A673 (cell line): ENCODE measurements at regions not wholly inside any gene's neighbourhood (a gene's known extent, or its start where the extent isn't known, plus 50 kb on each side); places are given as distances from the start of the nearest gene placed in this dataset.
A peak's percentile ranks its signal among the peaks of the same experiment; 100 is the strongest.
"Not testable (repeated sequence)": the region's sequence is repeated elsewhere in the genome, so short reads cannot be mapped to it uniquely, and the experiment has no call there.

Experiments used
- BruUV-seq: library from RNA; stranded (reverse); fragments of 400-500 nt; replicated peaks from 2 replicates; lab custom pipeline; 2021; lab: Mats Ljungman, UMichigan
- CTCF ChIA-PET: fragments of 300-600 bp; sonication (Branson Sonifier 250); formaldehyde crosslinking; loops from one replicate; lab custom pipeline; 2022; ENCODE audit warnings: antibody characterized with exemption; lab: Charles Lee
- POLR2A ChIA-PET: fragments of 300-600 bp; sonication (Branson Sonifier 250); formaldehyde crosslinking; loops from one replicate; lab custom pipeline; 2022; ENCODE audit warnings: antibody characterized with exemption; ENCODE audit not compliant: low non-redundant PET; lab: Charles Lee
- DNase-seq: peaks from one replicate; pipeline ENCODE4 v3.0.0-alpha.2; 2015; ENCODE audit warnings: low spot score
- H3K27ac ChIP-seq: fragments of 200-600 bp; sonication (generic); 2 replicates; pipeline ENCODE4 v1.5.1; 2016; ENCODE audit warnings: mixed run types, low read depth, mild to moderate bottlenecking, mixed read lengths, antibody characterized with exemption, low read length; ENCODE audit not compliant: poor library complexity, severe bottlenecking
- H3K27me3 ChIP-seq: fragments of 200-600 bp; sonication (generic); replicated peaks from 2 replicates; pipeline ENCODE4 v1.6.1; 2017; ENCODE audit warnings: mixed run types, low read depth, mild to moderate bottlenecking, mixed read lengths, antibody characterized with exemption, low read length; ENCODE audit not compliant: insufficient read depth, poor library complexity
- H3K36me3 ChIP-seq: fragments of 200-600 bp; sonication (generic); 2 replicates; pipeline ENCODE4 v1.6.1; 2016; ENCODE audit warnings: mixed run types, mild to moderate bottlenecking, mixed read lengths, antibody characterized with exemption, low read length; ENCODE audit not compliant: insufficient read depth, poor library complexity, severe bottlenecking
- H3K4me1 ChIP-seq: fragments of 200-600 bp; sonication (generic); 2 replicates; pipeline ENCODE4 v1.6.1; 2017; ENCODE audit warnings: mixed run types, mild to moderate bottlenecking, mixed read lengths, antibody characterized with exemption, low read length; ENCODE audit not compliant: insufficient read depth, poor library complexity, severe bottlenecking
- H3K4me3 ChIP-seq: fragments of 200-600 bp; sonication (generic); 2 replicates; pipeline ENCODE4 v1.5.1; 2016; ENCODE audit warnings: low read depth, mixed run types, mild to moderate bottlenecking, mixed read lengths, low read length; ENCODE audit not compliant: poor library complexity, severe bottlenecking
- H3K9me3 ChIP-seq: fragments of 200-600 bp; sonication (generic); 2 replicates; pipeline ENCODE4 v1.6.1; 2016; ENCODE audit warnings: mixed run types, low read depth, mild to moderate bottlenecking, mixed read lengths, antibody characterized with exemption, low read length; ENCODE audit not compliant: poor library complexity, severe bottlenecking
- EZH2 ChIP-seq: fragments of 200-600 bp; sonication (generic); IDR thresholded peaks from 2 replicates; pipeline ENCODE4 v1.6.1; 2017; ENCODE audit warnings: borderline replicate concordance, low read depth, mild to moderate bottlenecking, mixed read lengths, antibody characterized with exemption, low read length; ENCODE audit not compliant: poor library complexity, severe bottlenecking
- intact Hi-C: fragments of 100-400 bp; cut with micrococcal nuclease; formaldehyde crosslinking; loops from one replicate; pipeline ENCODE4 v1.10.0; 2022; ENCODE audit not compliant: unreplicated experiment
- TF ChIP-seq, protein P1 (sequence below): fragments of 300-800, 200-600 bp; sonication (generic); conservative IDR thresholded peaks from 2 replicates; pipeline ENCODE4 v1.5.1; 2017; ENCODE audit warnings: low read depth, mild to moderate bottlenecking, antibody characterized with exemption, low read length, moderate library complexity, mixed read lengths

DNA sequence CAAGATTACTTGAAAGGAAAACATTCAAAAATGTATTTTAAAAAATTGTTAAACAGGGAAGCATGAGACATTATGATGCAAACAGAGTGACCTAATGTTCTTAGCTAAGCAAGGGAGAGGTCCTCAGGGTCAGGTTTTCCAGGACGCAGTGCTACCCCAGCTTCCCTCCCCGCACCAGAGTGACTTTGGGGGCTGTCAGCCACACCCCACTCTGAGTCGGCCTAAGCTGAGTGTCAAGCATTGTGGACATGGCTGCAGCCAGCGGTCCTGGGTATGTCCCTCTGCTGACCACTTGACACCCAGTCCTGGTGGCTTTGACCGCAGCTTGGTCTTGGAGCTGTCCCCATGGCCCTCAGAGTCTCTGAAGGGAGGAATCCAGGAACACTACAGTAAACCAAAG is 54.9 kb upstream of the CD93 start:
- no peaks in the 10 kb centered on the region for H3K27me3 ChIP-seq
- no peak for TF ChIP-seq EZH2
- TF ChIP-seq, protein P1, sequence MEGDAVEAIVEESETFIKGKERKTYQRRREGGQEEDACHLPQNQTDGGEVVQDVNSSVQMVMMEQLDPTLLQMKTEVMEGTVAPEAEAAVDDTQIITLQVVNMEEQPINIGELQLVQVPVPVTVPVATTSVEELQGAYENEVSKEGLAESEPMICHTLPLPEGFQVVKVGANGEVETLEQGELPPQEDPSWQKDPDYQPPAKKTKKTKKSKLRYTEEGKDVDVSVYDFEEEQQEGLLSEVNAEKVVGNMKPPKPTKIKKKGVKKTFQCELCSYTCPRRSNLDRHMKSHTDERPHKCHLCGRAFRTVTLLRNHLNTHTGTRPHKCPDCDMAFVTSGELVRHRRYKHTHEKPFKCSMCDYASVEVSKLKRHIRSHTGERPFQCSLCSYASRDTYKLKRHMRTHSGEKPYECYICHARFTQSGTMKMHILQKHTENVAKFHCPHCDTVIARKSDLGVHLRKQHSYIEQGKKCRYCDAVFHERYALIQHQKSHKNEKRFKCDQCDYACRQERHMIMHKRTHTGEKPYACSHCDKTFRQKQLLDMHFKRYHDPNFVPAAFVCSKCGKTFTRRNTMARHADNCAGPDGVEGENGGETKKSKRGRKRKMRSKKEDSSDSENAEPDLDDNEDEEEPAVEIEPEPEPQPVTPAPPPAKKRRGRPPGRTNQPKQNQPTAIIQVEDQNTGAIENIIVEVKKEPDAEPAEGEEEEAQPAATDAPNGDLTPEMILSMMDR: no peak
- H3K36me3 ChIP-seq: no peaks in the 10 kb centered on the region
- H3K9me3 ChIP-seq: no peaks in the 10 kb centered on the region
- no peak overlapping the region for H3K4me3 ChIP-seq
- ChIA-PET POLR2A (no interaction called here), CTCF (no interaction called here)
- BruUV-seq: no TSS peak
- DNase-seq: no peak
- no peak overlapping the region for H3K27ac ChIP-seq
- H3K4me1 ChIP-seq: peaks cover 8% of the 10 kb centered on the region
- intact Hi-C loops: no loop called here

DNA sequence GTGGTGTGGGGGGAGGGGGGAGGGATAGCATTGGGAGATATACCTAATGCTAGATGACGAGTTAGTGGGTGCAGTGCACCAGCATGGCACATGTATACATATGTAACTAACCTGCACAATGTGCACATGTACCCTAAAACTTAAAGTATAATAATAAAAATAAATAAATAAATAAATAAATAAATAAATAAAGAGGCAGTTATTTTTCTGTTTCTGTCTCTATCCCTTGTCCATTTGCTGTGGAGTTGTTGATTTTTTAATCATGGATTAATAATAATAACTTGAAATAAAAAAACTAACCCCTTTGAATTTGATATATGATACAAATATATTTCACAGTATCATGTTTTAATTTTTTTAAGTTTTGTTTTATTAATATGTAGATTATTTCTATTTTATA is 53.9 kb upstream of the CD93 start:
- H3K4me3 ChIP-seq, intact Hi-C loops, H3K4me1 ChIP-seq, BruUV-seq, H3K9me3 ChIP-seq, H3K27ac ChIP-seq, CTCF ChIA-PET, H3K36me3 ChIP-seq, POLR2A ChIA-PET, DNase-seq, H3K27me3 ChIP-seq: not testable (repeated sequence)

DNA sequence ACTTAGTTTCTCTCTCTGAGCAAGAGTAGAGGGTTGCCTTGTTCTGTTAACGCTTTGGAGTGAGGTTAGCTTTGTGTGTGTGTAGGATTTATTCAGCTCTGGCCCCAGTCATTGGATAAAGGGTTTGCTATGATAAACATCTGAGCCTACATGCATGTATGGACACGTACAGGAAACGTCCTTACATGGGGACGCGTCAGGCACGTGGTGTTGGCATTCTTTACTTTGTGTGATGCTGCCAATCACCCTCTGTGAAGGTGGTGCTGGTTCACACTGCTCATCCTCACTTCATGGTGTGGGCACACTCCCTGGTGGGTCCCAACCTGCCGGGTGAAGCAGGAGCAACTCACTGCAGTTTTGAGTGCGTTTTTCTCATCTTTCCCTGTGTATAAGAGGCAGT is 53.4 kb upstream of the CD93 start:
- Histone ChIP-seq H3K4me3 (no peak overlapping the region), H3K4me1 (peaks cover 8% of the 10 kb centered on the region), H3K27me3 (no peaks in the 10 kb centered on the region), H3K9me3 (no peaks in the 10 kb centered on the region), H3K36me3 (no peaks in the 10 kb centered on the region), H3K27ac (no peak overlapping the region)
- intact Hi-C loops: no loop called here
- CTCF ChIA-PET: no interaction called here
- DNase-seq: peak; percentile 14
- POLR2A ChIA-PET: no interaction called here
- TF ChIP-seq, protein P1: no peak
- TF ChIP-seq EZH2: no peak
- BruUV-seq: no TSS peak

DNA sequence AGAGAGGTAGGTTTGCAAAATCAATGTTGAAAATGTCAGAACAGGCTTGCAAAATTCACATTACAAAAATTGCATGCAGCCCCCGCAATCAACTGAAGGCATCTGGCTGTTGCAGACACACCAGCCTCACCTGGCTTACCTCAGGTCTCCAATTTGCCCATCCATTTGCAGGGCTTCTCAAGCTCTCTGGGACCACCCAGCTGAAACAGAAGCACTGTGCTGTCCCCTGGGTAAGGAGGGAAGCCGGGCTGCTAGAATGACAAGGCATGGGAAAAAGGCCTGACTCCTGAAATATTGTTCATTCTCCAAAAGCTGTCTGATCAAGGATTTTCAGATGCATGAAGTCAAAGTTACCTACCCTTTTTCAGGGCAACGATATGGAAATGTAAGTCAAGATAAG is 52.6 kb upstream of the CD93 start:
- CTCF ChIA-PET: no interaction called here
- intact Hi-C loops: no loop called here
- H3K27me3 ChIP-seq: no peaks in the 10 kb centered on the region

More for the DNA sequence above, 52.6 kb upstream of the CD93 start:
- no TSS peak for BruUV-seq
- no peak overlapping the region for H3K4me3 ChIP-seq
- no peak overlapping the region for H3K27ac ChIP-seq
- POLR2A ChIA-PET: no interaction called here
- H3K4me1 ChIP-seq: peaks cover 8% of the 10 kb centered on the region
- no peak for DNase-seq
- H3K9me3 ChIP-seq: no peaks in the 10 kb centered on the region
- TF ChIP-seq, protein P1: no peak
- TF ChIP-seq EZH2: no peak
- no peaks in the 10 kb centered on the region for H3K36me3 ChIP-seq
